ENCODE measurements at regions not wholly inside any gene's neighbourhood (a gene's known extent, or its start where the extent isn't known, plus 50 kb on each side); places are given as distances from the start of the nearest gene placed in this dataset.

- no peak for TF ChIP-seq CTCF (IDR thresholded peaks at IDR 0.05)
- TF ChIP-seq POLR2A (IDR thresholded peaks at IDR 0.05; ENCODE audit: low read depth) = no peak
- TF ChIP-seq POLR2AphosphoS5 (IDR thresholded peaks at IDR 0.05) = no peak
These were observed 184.9 kb downstream of the BAMBI start for GRCh38 chr10:28862219-28862618.
